ENCODE measurements at regions not wholly inside any gene's neighbourhood (a gene's known extent, or its start where the extent isn't known, plus 50 kb on each side); places are given as distances from the start of the nearest gene placed in this dataset.
"Not testable (repeated sequence)": the region's sequence is repeated elsewhere in the genome, so short reads cannot be mapped to it uniquely, and the experiment has no call there.

DNA sequence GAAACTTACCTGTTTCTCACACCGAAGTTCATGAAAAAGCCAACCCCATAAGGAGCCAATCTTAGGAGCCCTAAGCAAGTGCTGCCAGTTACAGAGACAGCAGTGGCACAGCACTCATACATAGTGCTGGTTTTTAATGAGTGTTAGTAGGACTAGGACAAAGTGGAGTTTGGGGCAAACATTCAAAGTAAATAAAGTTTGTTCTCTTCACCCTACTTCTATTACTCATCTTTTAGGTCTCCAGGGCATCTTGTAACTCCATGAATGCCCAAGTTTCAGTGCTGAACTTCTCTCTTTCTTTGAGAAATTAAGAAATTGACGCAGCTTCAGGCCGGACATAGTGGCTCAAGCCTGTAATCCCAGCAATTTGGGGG is 584.7 kb downstream of the EBF1 start:
- DNase-seq, result no peak

- DNase-seq, result no peak
Measured at GRCh38 chr5:158514319-158514985, 585.3 kb downstream of the EBF1 start.

DNA sequence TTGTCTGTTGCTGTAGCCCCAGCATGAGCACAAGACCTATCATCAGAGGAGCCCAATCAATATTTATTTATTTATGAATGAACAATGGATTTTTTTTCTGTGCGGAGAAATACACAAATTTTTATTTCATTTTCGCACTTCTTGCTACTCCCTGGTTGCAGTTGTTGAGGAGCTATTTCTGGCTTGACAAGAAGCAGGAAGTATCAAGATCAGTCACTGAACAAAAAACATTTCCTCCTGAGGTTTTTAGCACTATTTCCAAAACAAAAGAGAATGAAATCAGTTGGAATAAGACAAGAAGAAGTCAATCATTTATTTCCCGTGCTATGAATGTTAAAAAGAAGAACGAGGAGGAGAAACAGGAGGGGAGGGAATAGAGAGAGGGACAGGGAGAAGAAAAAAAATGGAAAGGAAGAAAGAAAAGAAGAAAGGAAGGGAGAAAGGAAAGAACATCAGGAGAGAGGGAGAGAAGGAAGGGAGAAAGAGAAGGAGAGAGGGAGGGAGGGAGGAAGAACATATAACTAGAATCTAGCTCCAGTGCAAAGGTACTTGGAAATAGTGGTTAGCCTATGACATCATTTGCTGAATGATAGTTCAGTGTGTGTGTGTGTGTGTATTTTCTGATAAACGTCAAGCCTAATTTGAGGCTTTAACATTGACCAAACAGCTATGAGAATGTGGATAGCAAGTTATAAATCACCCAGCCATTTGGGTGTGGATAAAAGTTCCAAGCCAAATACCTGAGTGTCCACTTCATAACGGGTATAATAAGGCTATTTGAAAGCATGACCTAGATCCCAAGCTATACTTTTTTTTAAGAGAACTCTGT is 586.0 kb downstream of the EBF1 start:
- no peak for DNase-seq

DNA sequence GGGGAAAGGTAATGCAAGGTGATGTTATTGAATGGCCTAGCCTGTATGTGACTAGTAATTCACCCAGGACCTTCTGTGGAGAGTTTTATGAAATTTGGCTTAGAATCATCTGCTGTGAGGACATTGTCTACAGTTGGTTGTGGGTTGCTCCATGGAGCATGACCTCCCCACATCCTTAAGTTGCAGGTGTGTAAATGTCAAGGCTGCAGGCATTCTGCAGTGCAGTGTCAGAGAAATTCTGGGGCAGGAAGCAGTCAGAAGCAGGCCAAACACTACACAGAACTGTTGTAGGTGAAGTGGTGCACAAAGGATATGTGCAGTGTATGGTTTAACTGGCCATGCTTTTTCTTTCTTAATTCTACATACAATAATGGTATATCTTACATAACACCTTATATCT is 588.3 kb downstream of the EBF1 start:
- no peak for DNase-seq

GRCh38 chr5:158510479-158510878 is 589.2 kb downstream of the EBF1 start:
- no peak for DNase-seq

DNA sequence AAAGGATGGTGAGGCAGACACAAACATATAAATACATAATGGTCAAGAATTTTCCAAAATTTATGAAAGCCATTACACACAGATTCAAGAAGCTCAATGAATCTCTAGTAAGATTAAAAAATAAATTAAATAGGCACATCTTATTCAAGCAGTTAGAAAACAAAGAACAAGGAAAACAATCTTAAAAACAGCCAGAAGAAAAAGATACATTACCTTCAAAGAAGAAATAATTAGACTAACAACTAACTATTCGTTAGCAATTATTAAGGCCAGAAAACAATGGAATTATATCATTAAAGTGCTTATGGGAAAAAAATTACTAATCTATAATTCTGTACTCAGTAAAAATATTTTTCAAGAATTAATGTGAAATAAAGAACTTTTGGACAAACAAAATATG is 593.1 kb downstream of the EBF1 start:
- DNase-seq, result no peak

- DNase-seq, result no peak
Measured at GRCh38 chr5:158502686-158503085, 597.0 kb downstream of the EBF1 start.

DNA sequence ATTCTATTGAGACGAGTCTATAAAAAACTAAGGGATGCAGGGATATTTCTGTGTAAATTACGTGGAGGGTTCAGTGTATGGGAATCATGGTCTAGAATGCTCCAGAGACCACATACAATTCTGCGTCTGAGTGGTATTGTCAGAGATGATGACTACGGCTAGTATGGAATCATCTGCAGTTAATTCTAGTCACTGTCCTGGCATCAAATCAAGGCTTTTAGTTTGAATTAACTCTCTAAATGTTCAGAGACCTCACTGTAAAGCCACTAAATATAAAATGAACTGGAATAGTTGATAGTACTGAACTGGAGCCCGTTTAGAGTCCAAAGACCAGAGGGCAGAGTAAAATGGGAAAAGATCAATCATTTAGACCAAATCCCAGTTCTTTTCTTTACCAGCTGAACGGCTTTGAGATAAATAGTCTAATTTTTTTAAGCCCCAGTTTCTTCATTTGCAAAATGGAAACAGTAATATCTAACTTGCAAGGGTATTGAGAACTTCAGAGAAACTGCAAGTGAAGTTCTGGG is 599.8 kb downstream of the EBF1 start:
- DNase-seq, result no peak

GRCh38 chr5:158499075-158499891 is 600.4 kb downstream of the EBF1 start:
- DNase-seq, result no peak

DNA sequence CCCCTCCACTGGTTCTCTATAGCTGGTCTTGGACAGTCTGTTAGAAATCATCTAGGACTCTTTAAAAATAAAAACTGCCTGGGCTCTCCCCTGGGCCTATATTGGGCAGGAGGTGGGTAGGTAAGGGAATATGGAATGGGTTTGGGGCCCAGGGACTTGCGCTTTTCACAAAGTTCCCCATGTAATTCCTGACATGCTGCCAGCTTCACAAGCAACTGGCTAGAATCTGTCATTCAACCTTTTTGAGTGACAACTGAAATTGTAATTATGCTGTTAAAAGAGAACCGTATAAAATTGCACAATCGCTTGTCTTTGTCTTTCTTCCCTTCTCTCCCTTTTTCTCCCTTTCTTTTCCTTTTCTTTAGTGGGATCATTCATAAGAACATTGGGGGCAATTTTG is 603.1 kb downstream of the EBF1 start:
- no peak for DNase-seq

DNA sequence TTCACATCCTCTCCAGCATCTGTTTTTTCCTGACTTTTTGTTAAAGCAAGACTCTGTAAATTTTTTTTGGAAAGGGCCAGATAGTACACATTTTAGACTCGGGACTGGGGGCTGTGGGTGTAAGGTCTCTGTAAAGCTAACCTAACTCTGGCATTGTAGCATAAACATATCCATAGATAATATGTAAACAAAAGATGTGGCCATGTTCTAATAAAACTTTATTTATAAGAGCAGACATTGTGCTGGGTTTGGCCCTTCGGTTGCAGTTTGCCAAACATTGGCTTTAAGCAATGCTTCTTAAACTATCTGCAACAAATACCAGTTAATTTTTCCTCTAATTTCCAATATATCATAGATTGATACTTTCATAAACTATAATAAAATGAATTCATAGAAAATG is 605.2 kb downstream of the EBF1 start:
- DNase-seq, result no peak

- DNase-seq, result not testable (repeated sequence)
Measured at GRCh38 chr5:158494044-158494443, 605.7 kb downstream of the EBF1 start.

GRCh38 chr5:158492841-158493242 is 606.9 kb downstream of the EBF1 start:
- DNase-seq, result no peak

DNA sequence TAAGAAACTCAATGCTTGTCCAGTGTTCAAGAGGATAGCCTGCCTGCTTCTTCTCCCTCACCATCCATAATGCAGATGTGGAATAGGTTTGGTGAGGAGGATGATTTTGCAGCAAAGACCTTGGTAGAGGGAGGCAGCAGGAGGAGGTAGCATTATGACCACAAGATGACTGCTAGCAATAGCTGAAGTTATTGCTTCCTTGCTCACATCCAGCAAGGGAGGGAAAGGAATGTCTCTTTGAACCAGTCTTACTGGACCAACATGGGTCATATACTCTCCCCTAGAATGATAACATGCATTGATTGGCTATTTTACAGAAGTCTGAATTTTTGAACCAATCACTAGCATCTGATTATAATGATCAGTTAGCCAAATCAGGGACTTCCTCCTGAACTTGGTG is 607.6 kb downstream of the EBF1 start:
- no peak for DNase-seq

DNA sequence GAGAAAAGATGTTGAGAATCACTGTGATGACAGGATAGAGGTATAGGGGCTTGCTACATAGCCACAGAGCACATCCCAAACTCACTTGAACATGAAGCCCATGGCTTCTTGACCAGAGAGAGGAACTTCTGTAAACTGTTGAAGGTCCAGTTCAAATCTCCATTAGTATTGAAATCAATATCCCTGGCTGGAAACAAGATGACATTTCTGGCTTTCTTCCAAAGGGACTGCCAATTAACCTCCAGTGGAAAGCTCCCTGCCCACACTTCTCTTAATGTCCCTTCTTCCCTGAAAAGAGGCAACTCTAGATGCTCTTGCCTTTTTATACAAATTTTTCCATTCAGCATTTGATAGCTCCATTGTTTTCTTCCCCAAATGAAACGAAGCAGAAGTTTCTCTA is 612.1 kb downstream of the EBF1 start:
- no peak for DNase-seq

GRCh38 chr5:158487156-158487555 is 612.6 kb downstream of the EBF1 start:
- no peak for DNase-seq

GRCh38 chr5:158486566-158486965 is 613.1 kb downstream of the EBF1 start:
- no peak for DNase-seq

DNA sequence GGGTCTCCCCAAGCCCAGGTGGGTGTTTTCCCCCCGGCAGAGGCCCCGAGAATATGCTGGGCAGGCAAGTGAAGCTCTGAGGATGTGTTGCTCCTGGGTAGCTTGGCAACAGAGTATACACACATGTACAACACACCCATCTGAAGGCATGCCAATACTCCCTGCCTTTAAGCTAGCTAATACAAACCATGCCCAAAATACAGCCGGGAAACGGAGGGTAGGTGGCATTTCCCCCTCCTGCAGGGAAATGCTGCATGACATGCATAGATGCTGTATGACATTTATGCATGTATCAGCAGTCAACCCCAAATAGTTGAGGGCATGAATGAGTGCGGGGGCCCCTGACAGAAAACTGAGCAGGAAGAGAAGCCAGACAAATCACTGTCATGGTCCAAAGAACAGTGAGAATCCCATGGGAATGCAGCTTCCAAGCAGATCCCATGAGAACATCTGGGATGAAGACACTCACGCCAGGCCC is 614.1 kb downstream of the EBF1 start:
- DNase-seq, result no peak

DNA sequence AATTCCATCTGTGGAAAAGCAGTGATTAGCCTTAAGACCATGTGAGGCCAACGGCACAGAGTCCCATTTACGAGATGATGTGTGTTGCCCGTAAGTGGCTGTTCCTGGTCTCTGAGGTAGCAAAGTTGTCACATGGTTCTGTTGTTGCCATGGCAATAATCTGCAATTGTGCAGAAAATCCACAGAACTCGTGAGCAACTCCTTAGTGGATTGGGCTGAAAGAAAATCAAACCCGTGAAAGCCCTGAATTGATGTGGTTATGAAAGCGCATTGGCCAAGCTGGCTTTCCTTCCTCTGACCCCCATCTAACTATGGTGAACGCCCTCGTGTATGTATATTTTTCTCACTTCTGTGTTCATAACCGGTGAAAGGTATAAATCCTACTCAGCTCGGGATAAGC is 614.7 kb downstream of the EBF1 start:
- no peak for DNase-seq

- DNase-seq, result no peak
Measured at GRCh38 chr5:158484150-158484549, 615.6 kb downstream of the EBF1 start.

DNA sequence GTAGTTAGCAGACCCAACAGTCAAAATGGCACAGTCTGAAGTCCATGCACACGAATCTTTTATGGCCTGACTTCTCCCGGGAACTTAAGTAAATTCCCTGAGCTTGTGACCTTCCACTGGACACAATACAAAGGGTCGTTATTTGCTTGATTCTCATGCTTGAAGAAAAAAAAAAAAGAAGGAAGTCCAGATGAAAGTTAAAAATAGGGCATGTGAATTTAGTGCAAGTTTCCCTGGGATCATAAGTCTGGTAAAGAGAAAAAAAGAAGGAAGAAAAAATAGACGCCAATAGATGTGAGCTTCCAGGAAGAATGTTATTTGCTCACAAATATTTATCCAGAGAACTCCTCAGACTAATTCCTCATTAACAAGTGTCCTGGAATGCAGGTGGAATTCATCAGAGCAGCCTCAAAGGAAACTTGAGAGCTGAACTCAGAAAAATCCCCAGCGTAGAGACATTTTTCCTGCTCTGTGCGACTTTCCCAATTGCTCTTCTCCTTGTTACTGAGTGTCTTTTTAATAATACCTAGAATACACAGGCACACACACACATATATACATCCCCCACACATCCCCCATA is 616.3 kb downstream of the EBF1 start:
- no peak for DNase-seq

- DNase-seq, result no peak
Measured at GRCh38 chr5:158482125-158482524, 617.6 kb downstream of the EBF1 start.

GRCh38 chr5:158478139-158478538 is 619.2 kb upstream of the CLINT1 start:
- DNase-seq, result no peak

All from Kasumi-1 (cell line).